Fibroblast of skin of left biceps (primary cell): ENCODE measurements at regions not wholly inside any gene's neighbourhood (a gene's known extent, or its start where the extent isn't known, plus 50 kb on each side); places are given as distances from the start of the nearest gene placed in this dataset.

ENCODE experiments used
- DNase-seq, 2 experiments: peaks; one replicate each; pipeline ENCODE4 v3.0.0-alpha.2; 2013; ENCODE audit warnings: low read depth in 2 of 2

DNA sequence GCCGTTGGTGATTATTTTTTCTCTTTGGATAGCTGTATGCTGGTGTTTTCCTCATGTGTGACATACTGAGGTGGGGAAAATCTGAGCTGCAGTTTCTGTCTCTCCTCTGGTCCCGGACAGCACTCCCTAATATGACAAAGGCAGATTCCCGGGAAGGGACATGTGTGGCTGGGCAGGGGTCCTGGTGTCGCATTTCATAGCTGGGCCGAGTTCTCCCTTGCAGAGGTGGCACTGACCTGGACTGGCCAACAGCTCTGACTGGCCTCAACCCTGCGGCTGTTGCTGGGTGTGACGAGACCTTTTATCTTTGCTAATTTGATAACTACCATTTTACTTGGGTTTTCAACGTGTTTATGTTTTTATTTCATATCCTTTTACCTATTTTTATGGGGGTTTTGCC is 248.6 kb upstream of the TCERG1L start:
- DNase-seq, result no peak

DNA sequence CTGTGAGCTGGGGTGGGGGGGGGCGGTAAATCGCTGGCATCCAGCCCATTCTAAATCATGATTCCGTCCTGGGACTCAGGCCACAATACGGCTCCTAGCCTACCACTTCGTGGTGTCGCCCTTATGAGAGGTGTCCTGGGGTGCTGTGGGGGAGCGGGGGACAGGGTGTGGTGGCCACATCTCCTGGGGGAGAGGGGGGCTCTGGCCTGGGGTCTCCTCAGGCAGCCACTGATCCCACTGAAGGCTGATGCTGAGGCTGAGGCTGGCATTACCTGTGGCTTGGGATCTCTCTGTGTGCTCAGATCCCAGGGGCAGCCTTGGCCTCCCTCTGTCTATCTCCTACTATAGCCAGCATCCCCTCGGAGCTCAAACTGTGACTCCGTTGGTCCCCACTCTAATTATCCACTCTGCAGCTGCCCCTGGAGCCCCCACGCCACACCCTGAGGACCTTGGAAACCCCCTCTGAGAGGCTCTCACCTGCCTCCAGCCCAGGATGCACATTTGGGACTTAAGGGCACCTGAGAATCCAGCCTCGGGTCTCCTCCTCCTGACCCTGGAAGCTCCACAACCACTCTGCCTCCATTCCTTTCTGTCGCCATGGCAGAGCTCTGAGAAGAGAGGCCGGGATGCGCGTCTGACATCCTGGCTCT is 249.3 kb upstream of the TCERG1L start:
- DNase-seq, result no peak

DNA sequence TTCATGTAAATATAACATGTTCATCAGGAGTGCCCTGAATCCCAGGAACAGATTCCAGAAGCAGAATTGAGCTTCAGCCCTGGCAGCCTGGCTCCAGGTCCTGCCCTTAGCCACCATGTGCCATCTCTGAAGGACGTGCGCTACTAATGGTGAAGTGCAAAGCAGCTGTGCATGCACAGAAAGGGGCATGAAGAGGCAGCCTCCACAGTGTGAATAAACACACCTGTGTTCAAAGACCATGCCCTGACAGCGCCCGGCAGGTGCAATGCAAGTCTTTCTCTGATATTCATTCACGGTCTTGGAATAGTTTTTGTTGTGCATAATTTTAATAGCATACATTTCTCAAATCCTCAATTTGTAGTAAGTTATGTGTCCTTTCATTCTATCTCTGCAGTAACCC is 250.4 kb upstream of the TCERG1L start:
- no peak for DNase-seq

DNA sequence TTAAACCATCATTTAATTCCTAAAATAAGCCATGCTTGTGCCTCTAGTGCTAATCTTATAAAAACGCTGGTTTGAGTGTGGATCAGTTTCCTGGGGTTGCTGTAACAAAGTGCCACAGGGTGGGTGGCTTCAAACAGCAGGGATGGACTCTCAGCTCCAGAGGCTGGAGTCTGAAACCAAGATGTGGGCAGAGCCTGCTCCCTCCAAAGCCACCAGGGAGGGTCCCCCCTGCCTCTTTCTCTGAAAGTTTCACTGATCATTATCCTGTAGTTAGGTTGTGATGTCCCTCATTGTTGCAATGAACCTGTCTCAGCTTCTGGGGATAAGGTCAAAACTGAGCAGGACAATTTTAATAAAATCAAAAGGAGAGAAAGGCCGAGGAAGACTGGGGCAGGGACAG is 251.9 kb upstream of the TCERG1L start:
- no peak for DNase-seq

DNA sequence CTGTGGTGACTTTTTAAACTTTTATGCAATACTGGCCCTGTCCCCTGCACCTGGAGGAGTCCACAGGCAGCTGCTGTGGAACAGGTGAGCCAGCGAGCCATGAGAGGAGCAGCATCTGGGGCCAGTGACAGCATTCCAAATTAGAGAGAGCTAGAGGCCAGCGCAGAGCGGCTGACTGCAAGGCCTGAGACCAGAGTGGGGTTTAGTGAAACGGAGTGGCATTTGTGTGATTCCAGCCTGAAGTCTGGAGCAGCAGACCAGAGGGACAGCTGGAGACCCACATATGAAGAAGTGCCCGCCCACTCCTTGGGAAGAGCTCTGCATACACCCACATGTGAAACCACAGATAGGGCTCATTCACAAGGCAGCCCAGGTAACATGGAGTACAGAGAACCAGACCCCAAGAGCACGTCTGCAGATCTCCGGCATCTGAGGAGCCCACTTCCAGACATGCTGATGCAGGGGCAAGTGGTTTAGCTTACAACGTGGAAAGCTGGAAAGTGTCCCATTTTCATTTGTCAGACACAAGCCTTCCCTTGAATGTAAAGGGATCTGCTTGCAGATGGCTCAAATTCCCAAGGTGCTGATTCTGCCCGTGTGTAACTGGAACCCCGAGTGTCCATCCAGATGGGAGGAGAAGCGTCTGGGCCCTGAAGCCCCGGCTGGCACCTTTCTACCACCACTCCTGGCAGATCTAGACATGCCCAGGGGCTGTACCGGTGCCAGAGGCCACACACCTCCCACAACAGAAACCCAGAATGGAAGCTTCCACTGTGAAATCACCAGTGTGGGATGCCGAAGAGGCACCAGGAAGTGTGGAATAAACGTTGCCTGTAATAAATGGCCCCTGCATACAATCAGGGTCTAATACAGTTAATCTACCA is 256.0 kb upstream of the TCERG1L start:
- DNase-seq, result no peak

DNA sequence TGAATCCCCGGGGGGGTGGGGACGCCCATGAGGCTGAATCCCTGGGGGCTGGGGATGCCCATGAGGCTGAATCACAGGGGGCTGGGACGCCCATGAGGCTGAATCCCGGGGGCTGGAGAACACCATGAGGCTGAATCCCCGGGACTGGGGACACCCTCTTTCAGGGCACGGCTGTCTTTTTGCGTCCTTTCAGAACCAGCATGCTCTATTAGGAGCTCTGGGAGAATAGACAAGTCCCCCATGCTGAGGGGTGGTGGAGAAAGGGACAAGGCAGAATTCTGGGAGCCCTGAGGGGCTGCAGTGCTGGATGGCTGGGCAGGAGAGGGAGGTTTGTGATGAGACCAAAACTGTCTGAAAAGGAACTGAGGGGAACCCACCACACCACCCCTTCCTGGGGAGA is 257.3 kb upstream of the TCERG1L start:
- no peak for DNase-seq

DNA sequence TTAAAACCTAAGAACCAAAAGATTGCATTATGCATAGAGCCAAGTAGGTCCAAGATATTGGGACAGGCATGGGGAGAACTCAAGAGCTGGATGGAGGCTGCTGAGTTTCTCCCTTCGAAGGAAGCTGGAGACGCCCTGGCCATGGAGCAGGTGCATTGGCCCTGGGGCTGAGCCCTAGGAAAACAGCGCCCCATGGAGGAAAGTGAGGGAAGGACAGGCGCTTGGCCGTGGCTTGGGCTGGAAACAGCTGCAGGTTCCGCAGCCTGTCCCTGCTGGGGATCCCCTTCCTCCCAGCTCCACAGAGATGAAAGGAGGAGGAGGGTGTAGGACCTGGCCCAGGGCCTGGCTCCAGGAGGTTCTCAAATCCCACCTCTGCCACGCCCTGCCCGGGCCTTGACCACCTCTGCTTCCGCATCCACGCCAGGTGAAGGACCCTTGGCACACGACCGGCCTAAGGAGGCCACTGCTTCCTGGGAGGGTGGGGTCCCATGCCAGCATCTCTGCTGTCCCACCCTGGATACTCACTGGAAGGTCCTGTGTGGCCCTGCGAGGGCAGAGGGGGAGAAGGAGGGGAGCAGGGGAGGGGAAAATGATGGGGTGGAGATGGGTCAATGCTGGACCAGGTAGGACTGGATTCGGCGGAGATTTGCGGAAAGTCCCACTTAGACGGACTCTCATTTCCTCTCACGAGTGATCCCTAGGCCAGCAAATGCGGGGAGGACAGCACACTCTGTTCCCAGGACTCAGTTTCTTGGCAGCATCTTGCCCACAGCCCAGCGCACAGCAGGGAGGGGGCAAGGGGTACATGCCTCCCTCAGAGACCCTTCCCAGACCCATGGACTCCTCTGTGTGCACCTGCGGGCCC is 258.6 kb upstream of the TCERG1L start:
- DNase-seq, result no peak

DNA sequence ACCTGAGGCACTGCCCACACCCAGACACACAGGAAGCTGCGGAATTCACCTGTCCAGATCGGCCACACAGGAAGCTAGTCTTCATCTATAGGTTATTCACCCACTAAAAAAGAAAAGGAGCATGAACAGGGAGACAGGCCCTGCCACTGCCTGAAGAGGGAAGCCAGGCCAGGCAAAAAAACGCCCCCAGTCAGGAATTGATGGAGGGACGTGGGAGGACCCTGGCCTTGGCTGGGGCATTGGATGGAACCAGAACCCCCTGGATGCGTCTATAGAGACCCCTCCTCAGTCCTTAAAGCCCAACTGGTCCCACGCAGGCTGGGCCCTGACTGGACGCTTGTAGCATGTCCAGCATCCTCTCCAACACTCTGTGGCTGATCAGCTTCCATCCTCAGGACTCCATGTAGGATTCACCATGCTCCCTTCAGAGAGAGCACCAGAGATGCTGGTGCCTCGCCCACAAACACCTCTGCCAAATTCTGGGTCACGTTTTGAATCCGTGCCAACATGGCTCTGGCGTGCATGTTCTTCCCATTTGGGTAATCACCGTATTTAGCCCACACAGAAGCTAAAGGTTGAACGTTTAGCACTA is 259.3 kb upstream of the TCERG1L start:
- DNase-seq, result no peak

DNA sequence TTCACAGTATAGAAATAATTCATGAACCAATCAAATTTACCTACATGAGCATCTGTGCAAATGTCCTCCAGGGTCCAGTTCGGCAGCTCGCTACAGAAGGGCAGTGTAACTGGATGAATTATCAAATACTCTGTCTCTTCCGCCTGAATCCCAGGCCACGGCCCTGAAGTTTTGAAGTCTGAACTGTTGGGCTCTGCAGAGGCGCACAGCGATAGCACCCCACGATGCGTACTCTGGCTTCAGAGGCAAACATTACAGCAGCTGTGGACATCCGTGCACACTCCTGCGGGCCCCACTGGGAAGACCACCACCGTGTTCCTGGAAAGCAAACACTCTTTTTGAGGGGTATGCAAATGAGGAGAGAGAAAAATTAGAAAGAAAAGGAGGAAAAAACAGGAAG is 259.8 kb upstream of the TCERG1L start:
- no peak for DNase-seq

DNA sequence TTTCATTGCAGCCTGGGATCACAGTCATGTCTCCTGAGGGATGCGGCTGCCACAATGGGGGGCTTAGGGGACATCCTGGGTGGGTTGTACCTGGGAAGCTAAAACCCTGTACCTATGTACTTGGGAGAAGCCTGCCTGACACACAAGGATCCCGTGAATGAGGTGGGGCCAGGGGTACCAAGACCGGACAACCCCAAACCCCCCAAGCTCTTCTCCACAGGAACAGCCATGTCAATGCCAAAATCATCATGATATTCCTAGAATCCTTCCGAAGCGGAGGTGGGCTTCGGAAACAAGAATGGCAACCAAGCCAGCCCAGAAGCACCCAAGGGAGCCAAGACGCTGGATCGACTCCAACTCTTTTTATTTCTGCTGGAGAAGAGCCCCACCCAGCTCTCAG is 260.3 kb upstream of the TCERG1L start:
- DNase-seq, result no peak

DNA sequence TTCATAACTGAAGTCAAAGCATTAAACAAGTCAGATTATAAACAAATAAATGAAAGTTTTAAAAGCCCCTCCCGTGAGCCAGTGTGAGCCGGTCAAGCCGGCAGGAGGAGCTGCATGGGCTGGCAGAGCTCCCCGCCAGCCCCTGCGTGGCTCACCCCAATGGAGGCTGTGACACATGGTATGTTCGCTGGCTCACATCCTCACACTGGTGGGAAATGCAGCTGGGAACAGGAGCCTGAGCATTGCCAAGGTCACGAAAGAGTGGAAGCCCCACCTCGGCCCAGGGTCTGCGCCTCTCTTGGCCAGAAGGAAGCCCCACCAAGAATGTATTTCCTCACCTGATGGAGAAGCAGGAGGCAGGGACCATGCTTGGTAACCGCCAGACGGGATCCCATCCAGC is 261.7 kb upstream of the TCERG1L start:
- no peak for DNase-seq

DNA sequence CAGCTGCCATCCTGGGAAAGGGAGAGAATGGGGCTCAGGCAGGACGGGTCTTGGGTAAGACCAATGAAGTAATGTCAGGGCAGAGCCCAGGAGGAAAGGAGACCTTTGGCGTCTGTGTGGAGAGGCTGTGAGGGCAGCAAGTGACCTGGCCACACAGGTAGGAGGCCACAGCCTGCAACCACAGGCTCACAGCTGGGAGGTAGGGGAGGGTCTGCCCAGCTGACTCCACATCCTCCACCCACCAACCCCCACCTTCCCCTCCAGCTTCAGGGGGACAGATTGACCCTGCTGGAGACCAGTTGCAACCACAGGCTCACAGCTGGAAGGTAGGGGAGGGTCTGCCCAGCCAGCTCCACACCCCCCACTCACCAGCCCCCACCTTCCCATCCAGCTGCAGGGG is 262.2 kb upstream of the TCERG1L start:
- no peak for DNase-seq

DNA sequence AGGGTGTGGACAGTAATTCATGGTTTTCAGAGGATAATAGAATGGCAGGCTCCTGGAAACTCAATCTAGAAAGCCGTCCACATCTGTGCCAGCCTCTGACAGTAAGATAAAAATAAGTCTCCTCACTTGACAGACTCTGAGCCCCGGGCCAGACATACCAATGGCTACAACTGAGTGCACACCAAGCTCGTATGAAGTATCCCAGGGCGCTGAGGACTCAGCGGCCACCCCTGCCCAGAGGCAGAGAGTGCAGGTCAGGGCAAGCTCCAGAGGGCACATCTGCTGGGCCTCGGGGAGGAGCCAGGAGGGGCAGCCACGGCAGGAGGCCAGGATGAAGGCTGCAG is 262.8 kb upstream of the TCERG1L start:
- DNase-seq, result no peak

DNA sequence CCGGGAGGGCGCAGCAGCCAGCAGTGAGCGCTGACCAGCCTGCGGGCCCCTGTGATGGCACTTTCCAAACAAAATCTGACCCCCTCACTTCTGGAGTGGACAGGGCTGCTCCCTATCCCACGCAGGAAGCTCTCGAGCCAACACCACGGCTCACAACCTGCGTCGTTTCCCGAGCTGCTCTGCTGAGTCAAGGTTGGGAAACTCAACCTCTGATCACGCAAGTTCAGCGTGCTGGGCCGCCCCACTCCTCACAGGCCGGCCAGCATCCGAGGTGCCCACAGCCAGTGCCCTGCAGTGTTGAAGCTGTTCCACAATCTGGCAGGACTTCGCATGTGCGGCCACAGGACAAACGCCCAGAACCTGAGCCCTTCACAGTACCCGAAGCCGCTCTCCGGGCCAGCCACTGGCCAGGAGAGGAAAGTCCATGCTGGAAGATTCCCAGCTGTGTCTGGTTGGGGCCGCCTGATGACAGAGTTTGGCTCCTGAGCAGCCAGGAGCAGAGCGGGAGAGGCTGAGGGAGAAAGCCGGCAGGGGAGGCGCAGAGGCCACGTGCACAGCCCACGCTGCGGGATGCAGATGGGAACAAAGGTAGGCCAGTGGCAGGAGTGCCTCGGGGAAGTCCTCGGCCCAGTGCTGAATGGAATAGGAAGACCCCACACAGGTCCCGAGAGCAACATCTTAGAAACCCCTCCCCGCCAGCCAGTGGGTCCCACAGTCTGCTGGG is 263.3 kb upstream of the TCERG1L start:
- DNase-seq, result no peak

DNA sequence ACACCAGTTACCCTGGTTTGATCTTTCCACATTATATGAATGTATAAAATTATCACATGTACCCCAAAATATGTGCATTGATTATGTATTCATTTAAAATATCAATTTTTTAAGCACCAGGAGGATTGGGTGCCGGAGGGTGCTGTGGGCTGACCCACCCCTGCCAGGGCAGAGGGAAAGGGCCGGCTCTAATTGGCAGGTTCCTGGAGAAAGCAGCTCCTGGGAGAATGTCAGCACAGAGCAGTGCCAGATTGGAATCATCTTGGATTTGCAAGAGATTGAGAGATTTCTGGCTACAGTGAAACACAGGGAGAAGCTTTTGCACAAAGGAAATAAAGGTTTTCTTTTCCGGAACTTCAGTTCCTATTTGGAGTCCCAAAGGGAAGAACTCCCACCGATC is 264.4 kb upstream of the TCERG1L start:
- no peak for DNase-seq

DNA sequence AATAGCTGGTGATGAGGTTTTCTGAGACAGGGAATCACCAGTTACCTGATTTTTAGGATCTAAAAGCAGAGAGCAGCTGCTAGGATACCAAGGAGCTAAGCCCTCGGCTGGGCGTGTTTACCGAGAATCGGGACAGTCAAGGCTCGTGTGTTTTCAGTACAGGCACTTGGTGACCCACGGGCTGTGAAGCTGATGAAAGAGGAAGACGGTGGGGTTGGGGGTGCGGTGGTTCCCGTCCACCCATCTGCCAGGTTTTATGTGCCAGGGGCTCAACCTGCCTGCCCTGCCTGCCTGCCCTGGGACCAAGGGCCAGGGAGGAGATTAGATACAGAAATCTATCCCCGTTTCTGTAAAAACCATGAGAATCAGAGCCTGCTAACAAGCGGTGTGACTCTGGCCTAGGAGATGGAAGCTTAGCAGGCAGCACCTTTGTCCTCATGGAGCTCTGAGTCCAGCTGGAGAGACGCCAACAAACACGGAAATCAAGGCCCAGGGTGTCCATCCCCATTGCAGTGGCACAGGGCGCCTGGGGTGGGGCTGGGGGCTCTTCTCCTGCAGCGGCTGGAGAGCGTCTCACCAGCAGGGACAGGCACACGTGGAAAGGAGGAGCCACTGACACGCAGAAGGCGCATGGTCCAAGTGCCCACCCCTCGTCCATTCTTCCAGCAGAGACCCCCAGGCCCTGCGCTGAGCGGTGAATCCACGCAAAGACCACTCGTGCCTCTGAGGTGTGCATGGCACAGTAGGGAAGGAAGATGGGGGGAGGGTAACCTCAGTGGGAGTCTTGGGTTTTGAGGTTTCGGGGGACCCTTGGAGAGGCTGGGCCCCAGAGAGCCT is 265.0 kb upstream of the TCERG1L start:
- no peak for DNase-seq

DNA sequence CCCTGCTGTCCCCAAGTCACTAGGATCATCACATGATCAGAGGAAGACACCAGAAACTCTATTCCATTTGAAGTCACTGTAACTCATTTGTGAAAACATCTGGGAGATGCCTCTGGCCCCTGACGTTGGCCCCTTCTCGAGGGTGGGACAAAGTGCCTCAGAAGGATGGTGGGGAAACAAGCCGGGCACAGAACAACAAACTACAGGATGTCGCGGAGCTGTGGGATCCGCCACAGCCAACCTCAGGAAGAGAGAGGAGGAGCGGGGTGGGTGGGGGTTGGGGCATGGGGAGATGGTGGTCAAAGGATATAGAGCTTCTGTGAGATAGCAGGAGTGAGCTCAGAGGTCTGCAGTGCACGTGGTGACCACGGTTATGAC is 265.6 kb upstream of the TCERG1L start:
- DNase-seq, result no peak

DNA sequence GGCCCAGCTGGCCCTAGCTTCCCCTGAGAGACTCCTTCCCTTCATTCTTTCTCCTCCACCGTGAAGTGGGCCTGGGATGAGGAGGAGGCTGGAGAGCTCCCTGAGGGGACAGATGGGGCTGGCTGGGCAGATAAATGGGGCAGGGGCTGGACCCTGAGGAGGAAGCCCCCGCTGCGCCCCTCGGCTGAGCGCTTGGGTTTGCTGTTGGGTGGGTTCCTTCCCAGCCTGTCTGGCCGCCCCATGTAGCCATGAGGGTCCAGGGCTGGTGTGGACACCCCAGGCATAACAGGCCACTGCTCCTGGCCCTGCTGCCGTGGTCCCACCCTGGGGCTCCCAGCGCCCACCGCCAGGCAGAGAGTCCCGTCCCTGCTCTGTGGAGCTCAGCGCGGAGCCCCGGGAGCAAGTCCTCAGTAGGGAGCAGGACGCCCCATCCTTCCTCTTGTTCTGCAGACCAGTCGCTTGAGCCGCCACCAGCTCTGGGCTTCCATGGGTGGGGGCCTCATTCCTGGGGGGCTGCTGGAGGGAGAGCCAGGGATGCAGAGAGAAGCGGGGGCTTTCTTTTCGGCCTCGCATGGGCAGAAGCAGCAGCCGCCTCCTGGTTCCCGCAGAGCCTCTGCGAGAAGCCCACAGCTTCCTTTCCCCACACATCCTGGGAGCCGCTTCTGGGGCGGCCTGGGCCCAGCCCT is 266.4 kb upstream of the TCERG1L start:
- no peak for DNase-seq

DNA sequence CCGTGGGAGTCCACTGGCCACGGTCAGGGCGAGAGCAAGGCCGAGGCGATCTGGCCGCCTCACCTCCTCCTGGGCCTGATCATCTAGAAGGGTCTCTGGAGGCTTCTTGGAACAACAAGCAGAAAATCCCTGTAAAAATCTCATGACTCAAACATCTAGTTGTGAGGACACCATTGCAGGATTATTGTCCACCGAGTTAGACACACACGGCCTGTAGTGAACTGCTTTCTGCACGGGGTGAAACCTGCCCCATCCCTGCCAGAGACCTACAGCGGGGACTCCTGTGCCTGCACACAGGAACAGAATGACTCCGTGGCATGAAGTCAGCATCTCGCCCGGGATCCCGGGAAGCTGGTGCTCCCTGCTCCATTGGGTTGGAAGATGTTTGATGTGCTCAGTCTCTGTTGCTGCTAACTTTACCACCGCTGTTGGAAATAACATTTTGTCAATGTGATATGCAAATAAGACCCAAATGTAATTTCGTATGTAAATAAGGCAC is 267.0 kb upstream of the TCERG1L start:
- DNase-seq, result no peak
